Forelimb muscle (tissue), 1 donor: ENCODE measurements at regions not wholly inside any gene's neighbourhood (a gene's known extent, or its start where the extent isn't known, plus 50 kb on each side); places are given as distances from the start of the nearest gene placed in this dataset.
A peak's percentile ranks its signal among the peaks of the same experiment; 100 is the strongest.
"Not testable (repeated sequence)": the region's sequence is repeated elsewhere in the genome, so short reads cannot be mapped to it uniquely, and the experiment has no call there.

Source experiments
- DNase-seq: peaks from one replicate; pipeline ENCODE4 v3.0.0-alpha.2; 2013; ENCODE audit warnings: low read depth

- no peak for DNase-seq
These were observed 50.1 kb upstream of the ZNF608 start for GRCh38 chr5:124796495-124796894.

- no peak for DNase-seq
These were observed 51.2 kb upstream of the ZNF608 start for GRCh38 chr5:124797665-124798087.

GRCh38 chr5:124798890-124799289, 52.5 kb upstream of the ZNF608 start:
- DNase-seq = no peak

- DNase-seq = no peak
These were observed 55.1 kb upstream of the ZNF608 start for GRCh38 chr5:124801551-124801950.

- no peak for DNase-seq
These were observed 57.3 kb upstream of the ZNF608 start for GRCh38 chr5:124803617-124804323.

GRCh38 chr5:124806026-124806372, 59.6 kb upstream of the ZNF608 start:
- no peak for DNase-seq

- peak; percentile 25 for DNase-seq
These were observed 60.1 kb upstream of the ZNF608 start for GRCh38 chr5:124806373-124807077.

- DNase-seq = no peak
These were observed 62.4 kb upstream of the ZNF608 start for GRCh38 chr5:124808842-124809268.

GRCh38 chr5:124810396-124811006, 64.1 kb upstream of the ZNF608 start:
- DNase-seq = no peak

- no peak for DNase-seq
These were observed 66.4 kb upstream of the ZNF608 start for GRCh38 chr5:124812771-124813358.

- DNase-seq = no peak
These were observed 69.9 kb upstream of the ZNF608 start for GRCh38 chr5:124816381-124816780.

GRCh38 chr5:124819201-124819600, 72.8 kb upstream of the ZNF608 start:
- no peak for DNase-seq

GRCh38 chr5:124822647-124823046, 76.2 kb upstream of the ZNF608 start:
- DNase-seq = no peak

- DNase-seq = no peak
These were observed 76.9 kb upstream of the ZNF608 start for GRCh38 chr5:124823380-124823779.

- DNase-seq = no peak
These were observed 78.3 kb upstream of the ZNF608 start for GRCh38 chr5:124824637-124825158.

- no peak for DNase-seq
These were observed 79.0 kb upstream of the ZNF608 start for GRCh38 chr5:124825250-124825982.

GRCh38 chr5:124825983-124826337, 79.5 kb upstream of the ZNF608 start:
- no peak for DNase-seq

- no peak for DNase-seq
These were observed 82.3 kb upstream of the ZNF608 start for GRCh38 chr5:124828731-124829234.

GRCh38 chr5:124831687-124832240, 85.3 kb upstream of the ZNF608 start:
- DNase-seq = no peak

GRCh38 chr5:124832510-124832909, 86.1 kb upstream of the ZNF608 start:
- DNase-seq = no peak

- not testable (repeated sequence) for DNase-seq
These were observed 89.9 kb upstream of the ZNF608 start for GRCh38 chr5:124836314-124836713.
